Panc1 (cell line): ENCODE measurements at regions not wholly inside any gene's neighbourhood (a gene's known extent, or its start where the extent isn't known, plus 50 kb on each side); places are given as distances from the start of the nearest gene placed in this dataset.

Experiments
- CTCF ChIP-seq: fragments of 450-650 bp; IDR thresholded peaks from 2 replicates; pipeline ENCODE4 v1.5.1; 2017; ENCODE audit warnings: mild to moderate bottlenecking
- POLR2AphosphoS5 ChIP-seq: IDR thresholded peaks from 2 replicates; pipeline ENCODE4 v1.6.1; 2012; ENCODE audit warnings: mild to moderate bottlenecking, low read depth, low read length, moderate library complexity

GRCh38 chr6:168249746-168250145 lies 69.8 kb downstream of the DACT2 start:
- TF ChIP-seq POLR2AphosphoS5 (no peak), CTCF (no peak)
